ENCODE measurements at regions not wholly inside any gene's neighbourhood (a gene's known extent, or its start where the extent isn't known, plus 50 kb on each side); places are given as distances from the start of the nearest gene placed in this dataset.

GRCh38 chr21:27813344-27813743 lies 846.5 kb upstream of the ADAMTS5 start:
- TF ChIP-seq CTCF (conservative IDR thresholded peaks at IDR 0.05; ENCODE audit: low read depth, low read length) (no peak), EZH2 (IDR thresholded peaks at IDR 0.05; ENCODE audit: borderline replicate concordance, low read depth, low read length, poor library complexity, severe bottlenecking) (no peak)

Measured in A673 (cell line).